HUES48 (cell line): ENCODE measurements at regions not wholly inside any gene's neighbourhood (a gene's known extent, or its start where the extent isn't known, plus 50 kb on each side); places are given as distances from the start of the nearest gene placed in this dataset.

Source experiments
- H3K27ac ChIP-seq: one replicate; pipeline ENCODE4 v1.7.0; 2013; ENCODE audit warnings: low read depth, low read length, inconsistent platforms
- H3K27me3 ChIP-seq: 2 replicates; pipeline ENCODE4 v1.6.1; 2013; ENCODE audit warnings: mild to moderate bottlenecking, low read length; ENCODE audit not compliant: control insufficient read depth, insufficient read depth
- H3K36me3 ChIP-seq: 2 replicates; pipeline ENCODE4 v1.6.1; 2013; ENCODE audit warnings: low read length; ENCODE audit not compliant: control insufficient read depth, insufficient read depth
- H3K4me1 ChIP-seq: 2 replicates; pipeline ENCODE4 v1.6.1; 2013; ENCODE audit warnings: mild to moderate bottlenecking, low read length; ENCODE audit not compliant: control insufficient read depth, insufficient read depth
- H3K4me3 ChIP-seq: 2 replicates; pipeline ENCODE4 v1.5.1; 2013; ENCODE audit warnings: mild to moderate bottlenecking, low read depth, low read length
- H3K9ac ChIP-seq: 2 replicates; pipeline ENCODE4 v1.6.1; 2013; ENCODE audit warnings: mild to moderate bottlenecking, low read depth, low read length, moderate library complexity
- H3K9me3 ChIP-seq: 2 replicates; pipeline ENCODE4 v1.6.1; 2013; ENCODE audit warnings: low read length; ENCODE audit not compliant: control insufficient read depth, insufficient read depth

DNA sequence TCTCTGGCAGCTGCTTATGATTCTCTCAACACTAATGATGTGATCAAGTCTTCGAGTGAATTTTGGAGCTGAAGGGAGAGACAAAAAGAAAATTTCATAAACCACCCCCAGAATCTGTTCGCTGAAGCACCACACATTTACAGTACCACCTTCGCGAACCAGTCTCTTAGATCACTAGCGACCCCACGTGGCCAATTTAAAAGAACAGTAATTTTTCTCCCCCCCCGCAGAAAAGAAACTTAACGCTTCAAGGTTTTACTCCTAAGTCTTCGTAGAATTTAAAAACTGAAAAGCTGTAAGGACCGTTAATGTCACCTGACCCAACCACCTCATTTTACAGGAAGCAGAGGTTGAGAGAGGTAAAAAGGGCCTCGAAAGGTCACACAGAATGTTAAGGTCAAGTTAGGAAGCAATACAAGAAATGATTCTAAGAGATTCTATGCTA lies 187.5 kb downstream of the QDPR start:
- no peak overlapping the region for H3K9ac ChIP-seq
- H3K4me1 ChIP-seq = peaks cover 11% of the 10 kb centered on the region
- no peak overlapping the region for H3K27ac ChIP-seq
- H3K36me3 ChIP-seq = no peaks in the 10 kb centered on the region
- no peaks in the 10 kb centered on the region for H3K9me3 ChIP-seq
- no peaks in the 10 kb centered on the region for H3K27me3 ChIP-seq
- H3K4me3 ChIP-seq = no peak overlapping the region

DNA sequence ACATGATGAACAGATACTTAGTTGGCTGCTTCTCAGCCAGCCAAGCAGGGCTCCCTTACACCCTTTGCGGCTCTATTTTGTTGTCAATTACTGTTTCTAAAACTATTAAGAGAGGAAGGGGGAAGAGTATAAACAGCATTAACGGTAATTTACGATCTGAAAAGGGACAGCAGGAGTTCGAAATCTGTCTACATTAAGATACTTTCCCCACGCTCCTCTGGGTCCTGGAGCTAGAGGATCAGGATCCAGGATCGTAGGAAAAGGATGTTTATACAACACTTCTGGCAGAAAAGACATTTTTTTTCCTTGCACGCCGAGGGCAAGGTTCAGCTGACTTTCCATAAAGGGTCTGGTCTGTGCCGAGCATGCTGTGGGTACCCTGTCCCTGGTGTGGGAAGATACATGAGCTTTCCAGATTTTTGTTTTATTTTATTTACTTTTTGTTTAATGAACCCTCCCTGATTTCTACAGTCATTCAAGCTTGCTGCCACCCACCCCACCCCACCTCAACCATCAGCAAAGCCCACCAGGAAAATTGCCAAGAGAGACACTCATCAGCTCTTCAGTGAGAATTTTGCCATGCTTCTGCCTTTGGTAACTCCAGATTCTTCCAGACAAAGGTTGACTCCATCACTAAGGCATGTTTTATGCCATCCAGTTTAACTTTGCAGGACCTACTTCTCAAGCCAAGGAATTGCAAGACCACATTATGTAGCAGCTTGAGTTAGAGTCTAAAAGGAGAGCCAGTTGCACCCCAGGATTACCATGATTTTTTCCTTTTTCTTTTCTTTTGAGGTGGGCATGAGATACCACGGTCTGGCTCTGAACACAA lies 188.1 kb downstream of the QDPR start:
- Histone ChIP-seq H3K4me1 (peaks cover 11% of the 10 kb centered on the region), H3K27me3 (no peaks in the 10 kb centered on the region), H3K27ac (no peak overlapping the region), H3K36me3 (no peaks in the 10 kb centered on the region), H3K9ac (no peak overlapping the region), H3K9me3 (no peaks in the 10 kb centered on the region), H3K4me3 (no peak overlapping the region)

DNA sequence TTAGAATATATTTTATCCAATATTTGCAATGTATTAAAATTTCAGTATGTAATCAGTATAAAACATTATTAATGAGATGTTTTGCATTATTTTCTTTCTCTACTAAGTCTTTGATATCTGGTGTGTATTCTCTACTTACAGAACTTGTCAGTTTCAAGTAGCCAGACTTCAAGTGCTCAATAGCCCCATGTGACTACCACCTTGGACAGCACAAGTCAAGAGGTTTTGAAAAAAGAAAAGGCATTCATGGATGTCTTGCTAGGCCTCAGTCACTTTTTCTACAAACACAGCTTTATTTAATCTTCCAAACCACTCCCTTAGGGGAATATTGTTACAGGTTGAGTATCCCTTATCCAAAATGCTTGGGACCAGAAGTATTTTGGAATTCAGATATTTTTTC lies 189.4 kb downstream of the QDPR start:
- Histone ChIP-seq H3K9ac (no peak overlapping the region), H3K27me3 (no peaks in the 10 kb centered on the region), H3K36me3 (no peaks in the 10 kb centered on the region), H3K4me3 (no peak overlapping the region), H3K4me1 (peaks cover 4% of the 10 kb centered on the region; the same call in 1 of the 2 replicates), H3K9me3 (no peaks in the 10 kb centered on the region), H3K27ac (no peak overlapping the region)

DNA sequence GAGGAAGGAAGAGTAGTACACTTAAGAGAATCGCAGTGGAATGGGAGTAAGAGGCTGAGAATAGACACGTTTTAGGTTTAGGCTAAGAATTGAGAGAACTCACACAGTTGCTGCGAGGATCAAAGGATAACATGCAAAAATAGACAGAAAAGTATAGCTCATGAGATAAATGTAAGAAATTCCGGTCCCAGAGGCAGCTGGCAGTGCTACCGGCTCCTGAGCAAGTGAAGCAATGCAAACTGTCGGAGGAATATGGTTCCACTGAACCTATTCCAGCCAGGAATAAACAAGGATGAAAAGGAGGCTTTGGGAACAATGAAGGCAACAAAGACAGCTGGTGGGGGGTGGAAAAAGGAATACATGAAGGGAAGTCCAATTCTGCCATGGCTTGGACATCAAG lies 191.8 kb downstream of the QDPR start:
- no peaks in the 10 kb centered on the region for H3K27me3 ChIP-seq
- H3K4me1 ChIP-seq = peaks cover 4% of the 10 kb centered on the region; the same call in 1 of the 2 replicates
- no peaks in the 10 kb centered on the region for H3K36me3 ChIP-seq
- no peak overlapping the region for H3K9ac ChIP-seq
- H3K27ac ChIP-seq = no peak overlapping the region
- H3K9me3 ChIP-seq = no peaks in the 10 kb centered on the region
- no peak overlapping the region for H3K4me3 ChIP-seq

DNA sequence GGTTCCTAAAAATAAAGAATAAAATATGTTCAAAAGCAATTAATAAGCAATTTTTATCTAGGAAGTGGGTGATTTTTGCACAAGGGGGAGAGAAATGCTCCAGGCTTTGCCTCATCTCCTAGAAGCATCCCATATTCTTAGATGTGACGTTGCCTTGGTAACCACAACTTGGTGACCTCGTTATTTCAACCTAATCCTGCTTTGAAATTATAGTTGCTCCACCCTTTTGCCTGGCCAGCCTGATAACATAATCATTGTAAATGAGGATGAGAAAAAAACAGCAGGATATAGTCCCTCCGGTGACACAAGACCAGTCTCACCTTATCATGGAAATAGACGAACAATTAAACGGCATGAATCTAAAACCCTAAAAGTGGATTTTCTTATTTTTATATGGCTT lies 194.4 kb downstream of the QDPR start:
- no peaks in the 10 kb centered on the region for H3K4me1 ChIP-seq
- no peak overlapping the region for H3K4me3 ChIP-seq
- no peaks in the 10 kb centered on the region for H3K9me3 ChIP-seq
- H3K27me3 ChIP-seq = no peaks in the 10 kb centered on the region
- H3K36me3 ChIP-seq = no peaks in the 10 kb centered on the region
- no peak overlapping the region for H3K27ac ChIP-seq
- no peak overlapping the region for H3K9ac ChIP-seq

DNA sequence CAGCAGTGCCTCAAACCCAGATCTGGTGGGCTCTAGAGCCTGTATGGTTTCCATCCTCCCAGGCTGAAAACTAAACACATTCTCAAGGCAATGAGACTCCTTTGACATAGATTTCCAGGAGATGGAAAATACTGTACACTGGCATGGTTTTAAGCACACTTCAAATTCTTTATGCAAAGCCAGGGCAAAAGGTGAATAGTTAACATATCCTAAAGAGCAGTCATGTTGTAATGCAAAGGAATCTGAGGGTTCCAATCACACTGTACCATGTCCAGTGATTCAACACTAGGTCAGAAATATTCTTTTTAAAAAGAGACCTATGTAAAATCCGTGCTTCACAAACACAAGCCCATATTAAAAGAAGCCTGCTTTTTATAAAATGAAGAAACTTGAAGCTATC lies 195.3 kb downstream of the QDPR start:
- Histone ChIP-seq H3K36me3 (no peaks in the 10 kb centered on the region), H3K4me3 (no peak overlapping the region), H3K9me3 (no peaks in the 10 kb centered on the region), H3K27ac (no peak overlapping the region), H3K27me3 (no peaks in the 10 kb centered on the region), H3K9ac (no peak overlapping the region), H3K4me1 (no peaks in the 10 kb centered on the region)

DNA sequence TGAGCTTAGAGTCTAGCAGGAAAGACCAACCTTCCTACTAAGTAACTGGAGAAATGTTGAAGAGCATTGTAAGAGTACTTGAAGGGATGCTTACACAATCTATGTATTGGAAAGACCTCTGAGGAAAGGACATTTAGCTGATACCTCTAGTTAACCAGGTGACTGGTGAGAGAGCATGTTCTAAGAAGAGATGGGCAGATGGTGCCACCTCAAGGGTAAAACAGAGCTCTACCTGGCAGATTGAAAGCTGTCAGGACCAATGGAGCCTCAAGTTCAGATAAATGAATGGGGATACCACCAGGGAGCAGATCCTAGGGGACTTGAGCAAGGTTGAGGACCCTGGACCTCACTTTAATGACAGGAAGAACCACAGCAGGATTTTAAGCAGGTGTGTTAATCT lies 196.4 kb downstream of the QDPR start:
- H3K27me3 ChIP-seq = no peaks in the 10 kb centered on the region
- H3K36me3 ChIP-seq = no peaks in the 10 kb centered on the region
- H3K9me3 ChIP-seq = no peaks in the 10 kb centered on the region
- H3K4me1 ChIP-seq = no peaks in the 10 kb centered on the region
- no peak overlapping the region for H3K27ac ChIP-seq
- H3K4me3 ChIP-seq = no peak overlapping the region
- H3K9ac ChIP-seq = no peak overlapping the region

DNA sequence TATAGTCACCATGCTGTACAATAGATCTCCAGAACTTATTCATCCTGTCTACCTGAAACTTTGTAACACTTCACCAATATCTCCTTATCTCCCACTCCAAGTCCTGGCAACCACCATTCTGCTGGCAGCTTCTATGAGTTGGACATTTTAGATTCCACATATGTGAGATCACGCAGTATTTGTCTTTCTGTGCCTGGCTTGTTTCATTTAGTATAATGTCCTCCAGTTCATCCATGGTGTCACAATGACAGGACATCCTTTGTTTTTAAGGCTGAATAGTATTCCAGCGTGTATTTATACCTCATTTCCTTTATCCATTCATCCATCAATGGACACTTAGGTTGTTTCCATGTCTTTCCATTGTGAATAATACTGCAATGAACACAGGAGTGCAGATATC lies 198.7 kb downstream of the QDPR start:
- no peaks in the 10 kb centered on the region for H3K36me3 ChIP-seq
- H3K4me3 ChIP-seq = no peak overlapping the region
- H3K27ac ChIP-seq = no peak overlapping the region
- no peaks in the 10 kb centered on the region for H3K27me3 ChIP-seq
- no peaks in the 10 kb centered on the region for H3K9me3 ChIP-seq
- H3K9ac ChIP-seq = no peak overlapping the region
- H3K4me1 ChIP-seq = no peaks in the 10 kb centered on the region

DNA sequence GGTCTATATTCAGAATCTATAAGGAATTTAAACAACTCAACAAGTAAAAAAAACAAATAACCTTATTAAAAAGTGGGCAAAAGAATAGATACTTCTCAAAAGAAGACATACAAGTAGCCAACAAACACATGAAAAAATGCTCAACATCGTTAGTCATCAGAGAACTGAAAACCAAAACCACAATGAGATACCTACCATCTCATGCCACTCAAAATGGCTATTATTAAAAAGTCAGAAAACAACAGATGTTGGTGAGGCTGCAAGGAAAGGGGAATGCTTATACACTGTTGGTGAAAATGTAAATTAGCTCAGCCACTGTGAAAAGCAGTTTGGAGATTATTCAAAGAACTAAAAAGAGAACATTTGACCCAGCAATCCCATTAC lies 201.6 kb downstream of the QDPR start:
- Histone ChIP-seq H3K27me3 (no peaks in the 10 kb centered on the region), H3K9me3 (no peaks in the 10 kb centered on the region), H3K9ac (no peak overlapping the region), H3K27ac (no peak overlapping the region), H3K36me3 (no peaks in the 10 kb centered on the region), H3K4me3 (no peak overlapping the region), H3K4me1 (no peaks in the 10 kb centered on the region)

DNA sequence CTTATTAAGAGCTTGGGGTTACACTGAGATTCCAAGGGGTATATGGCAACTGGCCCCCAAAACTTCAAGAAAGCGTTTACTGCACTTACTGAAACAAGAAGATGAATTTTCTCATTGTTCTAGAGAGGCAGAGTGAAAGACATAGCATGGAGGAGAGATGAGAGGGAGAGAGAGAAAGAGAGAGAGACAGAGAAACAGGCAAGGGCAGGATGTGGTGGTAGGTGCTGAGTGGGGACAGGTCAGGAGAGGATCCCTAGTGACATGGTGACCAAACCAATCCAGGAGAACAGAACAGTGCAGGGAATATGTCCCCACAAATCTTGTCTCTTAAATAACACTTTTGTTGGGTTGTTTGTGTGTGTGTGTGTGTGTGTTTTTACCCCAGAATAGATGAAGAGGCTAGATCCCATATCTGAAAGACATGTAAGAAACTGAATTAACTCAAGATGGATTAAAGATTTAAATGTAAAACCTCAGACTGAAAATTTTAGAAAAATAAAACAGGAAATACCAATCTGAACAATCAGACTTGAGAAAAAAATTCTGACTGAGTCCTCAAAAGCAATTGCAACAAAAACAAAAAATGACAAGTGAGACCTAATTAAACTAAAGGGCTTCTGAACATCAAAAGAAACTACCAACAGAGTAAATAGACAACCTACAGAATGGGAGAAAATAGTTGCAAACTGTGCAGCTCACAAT lies 202.2 kb downstream of the QDPR start:
- H3K4me1 ChIP-seq = no peaks in the 10 kb centered on the region
- H3K4me3 ChIP-seq = no peak overlapping the region
- H3K9me3 ChIP-seq = no peaks in the 10 kb centered on the region
- no peak overlapping the region for H3K27ac ChIP-seq
- H3K27me3 ChIP-seq = no peaks in the 10 kb centered on the region
- H3K9ac ChIP-seq = no peak overlapping the region
- H3K36me3 ChIP-seq = no peaks in the 10 kb centered on the region

DNA sequence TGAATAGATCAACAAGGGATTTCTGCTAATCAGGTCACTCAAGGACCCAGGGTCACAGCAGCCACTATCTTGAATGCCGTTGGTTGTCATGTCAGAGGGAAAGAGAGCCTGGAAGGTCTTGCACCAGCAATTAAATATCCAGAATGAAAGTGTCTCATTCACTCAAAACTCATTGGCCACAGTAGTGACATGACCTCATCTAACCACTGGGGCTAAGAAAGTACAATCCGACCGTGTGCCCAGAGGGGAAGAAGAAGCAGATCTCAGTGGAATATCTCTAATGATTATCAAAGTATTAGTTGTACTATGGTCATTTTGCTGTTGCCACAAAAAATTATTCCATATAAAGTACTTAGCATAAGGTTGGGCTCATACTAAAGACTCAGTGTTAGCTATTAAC lies 210.0 kb downstream of the QDPR start:
- Histone ChIP-seq H3K27ac (no peak overlapping the region), H3K9ac (no peak overlapping the region), H3K27me3 (no peaks in the 10 kb centered on the region), H3K4me3 (no peak overlapping the region), H3K4me1 (no peaks in the 10 kb centered on the region), H3K9me3 (no peaks in the 10 kb centered on the region), H3K36me3 (no peaks in the 10 kb centered on the region)
